HepG2 (cell line): ENCODE measurements at regions not wholly inside any gene's neighbourhood (a gene's known extent, or its start where the extent isn't known, plus 50 kb on each side); places are given as distances from the start of the nearest gene placed in this dataset.

Experiments used
- E2F5 ChIP-seq: sonication (generic); formaldehyde crosslinking; conservative IDR thresholded peaks from 2 replicates; pipeline ENCODE4 v1.4.0; 2020; ENCODE audit warnings: missing genetic modification reagents
- FOXP4 ChIP-seq: sonication (generic); formaldehyde crosslinking; IDR thresholded peaks from 2 replicates; pipeline ENCODE4 v1.4.0; 2020; ENCODE audit warnings: missing genetic modification reagents
- GFI1 ChIP-seq: sonication (generic); formaldehyde crosslinking; IDR thresholded peaks from 2 replicates; pipeline ENCODE4 v1.5.0; 2020; ENCODE audit warnings: missing genetic modification reagents, mild to moderate bottlenecking, borderline replicate concordance
- GTF3A ChIP-seq: sonication (generic); formaldehyde crosslinking; conservative IDR thresholded peaks from 2 replicates; pipeline ENCODE4 v1.4.0; 2020; ENCODE audit warnings: mild to moderate bottlenecking, missing genetic modification reagents
- HDAC1 ChIP-seq: sonication (generic); formaldehyde crosslinking; IDR thresholded peaks from 2 replicates; pipeline ENCODE4 v1.5.1; 2020; ENCODE audit warnings: mild to moderate bottlenecking, missing genetic modification reagents
- MBD4 ChIP-seq: IDR thresholded peaks from 2 replicates; pipeline ENCODE4 v1.6.1; 2012; ENCODE audit warnings: low read length, inconsistent platforms, borderline replicate concordance
- NFIC ChIP-seq: IDR thresholded peaks from 2 replicates; pipeline ENCODE4 v1.6.1; 2012; ENCODE audit warnings: mild to moderate bottlenecking, low read length, inconsistent platforms
- PAWR ChIP-seq: sonication (generic); formaldehyde crosslinking; IDR thresholded peaks from 2 replicates; pipeline ENCODE4 v1.4.0; 2020; ENCODE audit warnings: missing genetic modification reagents, mild to moderate bottlenecking, borderline replicate concordance
- PRPF4 ChIP-seq: fragments of 200-400 bp; formaldehyde crosslinking; IDR thresholded peaks from 2 replicates; pipeline ENCODE4 v1.6.1; 2016; ENCODE audit warnings: low read length, low read depth; ENCODE audit not compliant: poor library complexity, severe bottlenecking
- SOX5 ChIP-seq: IDR thresholded peaks from 2 replicates; pipeline ENCODE4 v1.6.1; 2016; ENCODE audit warnings: borderline replicate concordance
- ZFX ChIP-seq: sonication (generic); formaldehyde crosslinking; IDR thresholded peaks from 2 replicates; pipeline ENCODE4 v1.4.0; 2020; ENCODE audit warnings: mild to moderate bottlenecking, low read depth, missing genetic modification reagents, moderate library complexity
- ZNF567 ChIP-seq: sonication (generic); formaldehyde crosslinking; IDR thresholded peaks from 2 replicates; pipeline ENCODE4 v1.8.1; 2023; ENCODE audit warnings: mild to moderate bottlenecking, missing genetic modification reagents, borderline replicate concordance
- ZNF747 ChIP-seq: sonication (generic); formaldehyde crosslinking; IDR thresholded peaks from 2 replicates; pipeline ENCODE4 v1.8.1; 2023; ENCODE audit warnings: missing genetic modification reagents, mild to moderate bottlenecking, borderline replicate concordance
- ZNF792 ChIP-seq: IDR thresholded peaks from 2 replicates; pipeline ENCODE4 v1.6.1; 2016
- TF ChIP-seq, protein P1 (sequence below): sonication (generic); IDR thresholded peaks from 2 replicates; pipeline ENCODE4 v1.6.1; 2016; ENCODE audit warnings: low read depth, borderline replicate concordance
- TF ChIP-seq, protein P2 (sequence below): sonication (generic); formaldehyde crosslinking; IDR thresholded peaks from 2 replicates; pipeline ENCODE4 v1.4.0; 2020; ENCODE audit warnings: missing genetic modification reagents
- TF ChIP-seq, protein P3 (sequence below): sonication (generic); formaldehyde crosslinking; IDR thresholded peaks from 2 replicates; pipeline ENCODE4 v1.4.0; 2020; ENCODE audit warnings: low read depth, missing genetic modification reagents
- TF ChIP-seq, protein P4 (sequence below): sonication (generic); formaldehyde crosslinking; IDR thresholded peaks from 2 replicates; pipeline ENCODE4 v1.5.0; 2020; ENCODE audit warnings: mild to moderate bottlenecking, missing genetic modification reagents

DNA sequence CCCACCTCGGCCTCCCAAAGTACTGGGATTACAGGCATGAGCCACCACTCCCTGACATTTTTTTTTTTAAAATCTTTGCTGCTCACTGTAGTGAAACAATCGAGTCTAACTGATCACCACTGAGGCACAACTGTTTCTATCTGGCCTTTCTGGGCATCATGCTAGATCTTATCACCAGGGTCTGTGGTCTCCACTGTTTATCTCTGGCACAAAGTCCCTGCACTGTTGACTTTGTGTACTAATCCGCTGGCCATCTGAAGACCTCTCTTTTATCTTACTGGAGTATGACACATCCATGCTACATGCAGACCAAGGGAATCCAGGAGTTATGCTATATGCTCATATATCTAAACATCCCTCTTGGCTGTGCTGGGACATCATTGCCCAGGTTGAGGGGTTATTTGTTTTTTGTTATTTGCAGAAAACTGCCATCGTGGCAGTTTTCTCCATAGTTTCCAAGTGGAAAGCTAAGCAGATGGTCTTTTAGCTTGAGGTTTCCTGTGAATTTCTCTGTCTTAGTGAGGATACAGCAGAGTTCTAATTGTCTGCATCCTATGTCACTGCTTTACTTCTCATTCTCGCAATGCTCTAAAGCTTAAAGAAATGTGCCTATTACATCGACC is 456.9 kb downstream of the CCER1 start (continued):
- peak; percentile 71 for TF ChIP-seq FOXP4
- TF ChIP-seq SOX5 (CRISPR knock-in tag): peak; percentile 59; the same call in 1 of the 2 replicates
- no peak for TF ChIP-seq ZNF747 (CRISPR knock-in tag)
- TF ChIP-seq ZNF792 (CRISPR knock-in tag): no peak
- peak; percentile 93 for TF ChIP-seq GFI1 (CRISPR knock-in tag)
- no peak for TF ChIP-seq PAWR (CRISPR knock-in tag)
- peak; percentile 57 for TF ChIP-seq HDAC1 (CRISPR knock-in tag)
- TF ChIP-seq, protein P1, sequence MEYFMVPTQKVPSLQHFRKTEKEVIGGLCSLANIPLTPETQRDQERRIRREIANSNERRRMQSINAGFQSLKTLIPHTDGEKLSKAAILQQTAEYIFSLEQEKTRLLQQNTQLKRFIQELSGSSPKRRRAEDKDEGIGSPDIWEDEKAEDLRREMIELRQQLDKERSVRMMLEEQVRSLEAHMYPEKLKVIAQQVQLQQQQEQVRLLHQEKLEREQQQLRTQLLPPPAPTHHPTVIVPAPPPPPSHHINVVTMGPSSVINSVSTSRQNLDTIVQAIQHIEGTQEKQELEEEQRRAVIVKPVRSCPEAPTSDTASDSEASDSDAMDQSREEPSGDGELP: peak; percentile 19; the same call in 1 of the 2 replicates
- TF ChIP-seq, protein P2, sequence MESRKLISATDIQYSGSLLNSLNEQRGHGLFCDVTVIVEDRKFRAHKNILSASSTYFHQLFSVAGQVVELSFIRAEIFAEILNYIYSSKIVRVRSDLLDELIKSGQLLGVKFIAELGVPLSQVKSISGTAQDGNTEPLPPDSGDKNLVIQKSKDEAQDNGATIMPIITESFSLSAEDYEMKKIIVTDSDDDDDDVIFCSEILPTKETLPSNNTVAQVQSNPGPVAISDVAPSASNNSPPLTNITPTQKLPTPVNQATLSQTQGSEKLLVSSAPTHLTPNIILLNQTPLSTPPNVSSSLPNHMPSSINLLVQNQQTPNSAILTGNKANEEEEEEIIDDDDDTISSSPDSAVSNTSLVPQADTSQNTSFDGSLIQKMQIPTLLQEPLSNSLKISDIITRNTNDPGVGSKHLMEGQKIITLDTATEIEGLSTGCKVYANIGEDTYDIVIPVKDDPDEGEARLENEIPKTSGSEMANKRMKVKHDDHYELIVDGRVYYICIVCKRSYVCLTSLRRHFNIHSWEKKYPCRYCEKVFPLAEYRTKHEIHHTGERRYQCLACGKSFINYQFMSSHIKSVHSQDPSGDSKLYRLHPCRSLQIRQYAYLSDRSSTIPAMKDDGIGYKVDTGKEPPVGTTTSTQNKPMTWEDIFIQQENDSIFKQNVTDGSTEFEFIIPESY: no peak
- no peak for TF ChIP-seq E2F5
- TF ChIP-seq PRPF4: no peak
- no peak for TF ChIP-seq GTF3A (CRISPR knock-in tag)
- TF ChIP-seq, protein P3, sequence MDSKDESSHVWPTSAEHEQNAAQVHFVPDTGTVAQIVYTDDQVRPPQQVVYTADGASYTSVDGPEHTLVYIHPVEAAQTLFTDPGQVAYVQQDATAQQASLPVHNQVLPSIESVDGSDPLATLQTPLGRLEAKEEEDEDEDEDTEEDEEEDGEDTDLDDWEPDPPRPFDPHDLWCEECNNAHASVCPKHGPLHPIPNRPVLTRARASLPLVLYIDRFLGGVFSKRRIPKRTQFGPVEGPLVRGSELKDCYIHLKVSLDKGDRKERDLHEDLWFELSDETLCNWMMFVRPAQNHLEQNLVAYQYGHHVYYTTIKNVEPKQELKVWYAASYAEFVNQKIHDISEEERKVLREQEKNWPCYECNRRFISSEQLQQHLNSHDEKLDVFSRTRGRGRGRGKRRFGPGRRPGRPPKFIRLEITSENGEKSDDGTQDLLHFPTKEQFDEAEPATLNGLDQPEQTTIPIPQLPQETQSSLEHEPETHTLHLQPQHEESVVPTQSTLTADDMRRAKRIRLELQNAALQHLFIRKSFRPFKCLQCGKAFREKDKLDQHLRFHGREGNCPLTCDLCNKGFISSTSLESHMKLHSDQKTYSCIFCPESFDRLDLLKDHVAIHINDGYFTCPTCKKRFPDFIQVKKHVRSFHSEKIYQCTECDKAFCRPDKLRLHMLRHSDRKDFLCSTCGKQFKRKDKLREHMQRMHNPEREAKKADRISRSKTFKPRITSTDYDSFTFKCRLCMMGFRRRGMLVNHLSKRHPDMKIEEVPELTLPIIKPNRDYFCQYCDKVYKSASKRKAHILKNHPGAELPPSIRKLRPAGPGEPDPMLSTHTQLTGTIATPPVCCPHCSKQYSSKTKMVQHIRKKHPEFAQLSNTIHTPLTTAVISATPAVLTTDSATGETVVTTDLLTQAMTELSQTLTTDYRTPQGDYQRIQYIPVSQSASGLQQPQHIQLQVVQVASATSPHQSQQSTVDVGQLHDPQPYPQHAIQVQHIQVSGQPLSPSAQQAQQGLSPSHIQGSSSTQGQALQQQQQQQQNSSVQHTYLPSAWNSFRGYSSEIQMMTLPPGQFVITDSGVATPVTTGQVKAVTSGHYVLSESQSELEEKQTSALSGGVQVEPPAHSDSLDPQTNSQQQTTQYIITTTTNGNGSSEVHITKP: no peak
- TF ChIP-seq ZFX: no peak
- TF ChIP-seq, protein P4, sequence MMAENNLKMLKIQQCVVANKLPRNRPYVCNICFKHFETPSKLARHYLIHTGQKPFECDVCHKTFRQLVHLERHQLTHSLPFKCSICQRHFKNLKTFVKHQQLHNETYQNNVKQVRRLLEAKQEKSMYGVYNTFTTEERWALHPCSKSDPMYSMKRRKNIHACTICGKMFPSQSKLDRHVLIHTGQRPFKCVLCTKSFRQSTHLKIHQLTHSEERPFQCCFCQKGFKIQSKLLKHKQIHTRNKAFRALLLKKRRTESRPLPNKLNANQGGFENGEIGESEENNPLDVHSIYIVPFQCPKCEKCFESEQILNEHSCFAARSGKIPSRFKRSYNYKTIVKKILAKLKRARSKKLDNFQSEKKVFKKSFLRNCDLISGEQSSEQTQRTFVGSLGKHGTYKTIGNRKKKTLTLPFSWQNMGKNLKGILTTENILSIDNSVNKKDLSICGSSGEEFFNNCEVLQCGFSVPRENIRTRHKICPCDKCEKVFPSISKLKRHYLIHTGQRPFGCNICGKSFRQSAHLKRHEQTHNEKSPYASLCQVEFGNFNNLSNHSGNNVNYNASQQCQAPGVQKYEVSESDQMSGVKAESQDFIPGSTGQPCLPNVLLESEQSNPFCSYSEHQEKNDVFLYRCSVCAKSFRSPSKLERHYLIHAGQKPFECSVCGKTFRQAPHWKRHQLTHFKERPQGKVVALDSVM (CRISPR knock-in tag): no peak
- no peak for TF ChIP-seq ZNF567 (CRISPR knock-in tag)
- peak; percentile 71; the same call in 1 of the 2 replicates for TF ChIP-seq NFIC
- TF ChIP-seq MBD4: no peak
